NB4 (cell line): ENCODE measurements at regions not wholly inside any gene's neighbourhood (a gene's known extent, or its start where the extent isn't known, plus 50 kb on each side); places are given as distances from the start of the nearest gene placed in this dataset.

ENCODE experiments used
- MYC ChIP-seq: IDR thresholded peaks from 2 replicates; pipeline ENCODE4 v1.6.1; 2011; ENCODE audit warnings: low read depth, low read length
- POLR2A ChIP-seq: IDR thresholded peaks from 2 replicates; pipeline ENCODE4 v1.6.1; 2011; ENCODE audit warnings: mild to moderate bottlenecking; ENCODE audit not compliant: insufficient read length; ENCODE audit errors: extremely low read depth
- TF ChIP-seq, protein P1 (sequence below): IDR thresholded peaks from one replicate; pipeline ENCODE4 v1.5.1; 2012; ENCODE audit warnings: low read depth, low read length
- TF ChIP-seq, protein P2 (sequence below): IDR thresholded peaks from 2 replicates; pipeline ENCODE4 v1.6.1; 2011; ENCODE audit warnings: low read depth, low read length

DNA sequence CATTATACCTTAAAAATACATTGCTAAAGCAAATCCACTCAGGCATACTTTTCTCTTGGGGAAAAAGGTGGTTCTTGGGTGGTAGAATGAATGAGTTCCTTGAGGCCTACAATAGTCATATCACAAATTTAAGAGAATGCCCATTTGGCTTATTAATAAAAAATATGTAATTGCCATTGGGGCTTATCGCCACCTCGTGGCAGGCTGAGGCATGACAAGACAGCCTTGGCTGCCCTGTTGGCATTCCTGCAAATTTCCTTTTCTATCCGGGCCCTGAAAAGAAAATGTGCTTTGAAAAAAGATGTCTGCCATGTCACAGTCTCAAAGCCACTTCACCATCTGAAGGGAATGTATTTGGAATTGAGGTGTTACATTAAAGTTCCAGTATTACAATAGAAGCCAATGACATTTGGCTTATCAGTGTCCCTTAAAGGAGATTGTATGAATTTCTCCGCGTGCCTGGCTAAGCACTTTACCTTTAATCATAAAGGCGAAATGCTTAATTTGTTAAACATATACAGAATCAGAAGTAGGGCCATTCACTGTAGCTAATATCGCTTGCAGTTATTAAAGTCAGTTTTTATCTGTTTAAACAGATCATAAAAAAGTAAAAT, 188.3 kb upstream of the ZFP64 start:
- TF ChIP-seq, protein P1, sequence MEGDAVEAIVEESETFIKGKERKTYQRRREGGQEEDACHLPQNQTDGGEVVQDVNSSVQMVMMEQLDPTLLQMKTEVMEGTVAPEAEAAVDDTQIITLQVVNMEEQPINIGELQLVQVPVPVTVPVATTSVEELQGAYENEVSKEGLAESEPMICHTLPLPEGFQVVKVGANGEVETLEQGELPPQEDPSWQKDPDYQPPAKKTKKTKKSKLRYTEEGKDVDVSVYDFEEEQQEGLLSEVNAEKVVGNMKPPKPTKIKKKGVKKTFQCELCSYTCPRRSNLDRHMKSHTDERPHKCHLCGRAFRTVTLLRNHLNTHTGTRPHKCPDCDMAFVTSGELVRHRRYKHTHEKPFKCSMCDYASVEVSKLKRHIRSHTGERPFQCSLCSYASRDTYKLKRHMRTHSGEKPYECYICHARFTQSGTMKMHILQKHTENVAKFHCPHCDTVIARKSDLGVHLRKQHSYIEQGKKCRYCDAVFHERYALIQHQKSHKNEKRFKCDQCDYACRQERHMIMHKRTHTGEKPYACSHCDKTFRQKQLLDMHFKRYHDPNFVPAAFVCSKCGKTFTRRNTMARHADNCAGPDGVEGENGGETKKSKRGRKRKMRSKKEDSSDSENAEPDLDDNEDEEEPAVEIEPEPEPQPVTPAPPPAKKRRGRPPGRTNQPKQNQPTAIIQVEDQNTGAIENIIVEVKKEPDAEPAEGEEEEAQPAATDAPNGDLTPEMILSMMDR: peak; percentile 97
- TF ChIP-seq POLR2A (no peak), MYC (no peak)
- TF ChIP-seq, protein P2, sequence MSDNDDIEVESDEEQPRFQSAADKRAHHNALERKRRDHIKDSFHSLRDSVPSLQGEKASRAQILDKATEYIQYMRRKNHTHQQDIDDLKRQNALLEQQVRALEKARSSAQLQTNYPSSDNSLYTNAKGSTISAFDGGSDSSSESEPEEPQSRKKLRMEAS: 0 out of 2 replicates have a peak, but pooled peaks have one; percentile 20
